GM21529 (cell line): ENCODE measurements at regions not wholly inside any gene's neighbourhood (a gene's known extent, or its start where the extent isn't known, plus 50 kb on each side); places are given as distances from the start of the nearest gene placed in this dataset.
"Not testable (repeated sequence)": the region's sequence is repeated elsewhere in the genome, so short reads cannot be mapped to it uniquely, and the experiment has no call there.

ENCODE experiments used
- ATAC-seq: cut with Tn5 transposase; IDR thresholded peaks from one replicate; pipeline ENCODE4 v1.9.1; 2021; ENCODE audit not compliant: unreplicated experiment

DNA sequence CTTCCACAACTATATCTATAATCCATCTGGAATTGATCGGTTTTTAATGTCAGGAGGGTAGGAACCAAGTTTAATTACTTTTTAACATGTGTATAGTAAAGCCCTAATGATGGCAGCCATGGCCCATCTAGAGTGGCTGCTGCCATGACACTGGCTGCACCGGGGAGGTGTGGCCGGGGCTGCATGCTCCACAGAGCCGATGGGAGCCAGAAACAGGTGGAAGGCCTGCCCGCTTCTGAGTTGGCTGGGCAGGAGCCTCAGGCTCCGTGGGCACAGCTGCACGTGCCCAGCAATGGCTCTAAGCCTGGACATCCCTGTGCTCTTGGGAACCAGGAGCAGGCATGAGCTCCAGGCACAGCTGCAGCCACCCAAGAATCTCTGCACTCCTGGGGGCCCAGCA is 73.0 kb downstream of the GBP6 start:
- ATAC-seq = no peak

DNA sequence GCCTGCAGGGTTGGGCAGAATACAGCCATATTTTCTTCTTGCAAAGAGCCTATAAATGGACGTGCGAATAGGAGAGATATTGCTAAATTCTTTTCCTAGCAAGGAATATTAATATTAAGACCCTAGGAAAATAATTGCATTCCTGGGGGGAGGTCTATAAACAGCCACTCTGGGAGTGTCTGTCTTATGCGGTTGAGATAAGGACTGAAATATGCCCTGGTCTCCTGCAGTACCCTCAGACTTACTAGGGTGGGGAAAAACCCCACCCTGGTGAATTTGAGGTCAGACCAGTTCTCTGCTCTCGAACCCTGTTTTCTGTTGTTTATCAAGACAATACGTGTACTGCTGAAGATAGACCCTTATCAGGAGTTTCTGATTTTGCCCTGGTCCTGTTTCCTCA is 74.4 kb downstream of the GBP6 start:
- ATAC-seq = not testable (repeated sequence)

DNA sequence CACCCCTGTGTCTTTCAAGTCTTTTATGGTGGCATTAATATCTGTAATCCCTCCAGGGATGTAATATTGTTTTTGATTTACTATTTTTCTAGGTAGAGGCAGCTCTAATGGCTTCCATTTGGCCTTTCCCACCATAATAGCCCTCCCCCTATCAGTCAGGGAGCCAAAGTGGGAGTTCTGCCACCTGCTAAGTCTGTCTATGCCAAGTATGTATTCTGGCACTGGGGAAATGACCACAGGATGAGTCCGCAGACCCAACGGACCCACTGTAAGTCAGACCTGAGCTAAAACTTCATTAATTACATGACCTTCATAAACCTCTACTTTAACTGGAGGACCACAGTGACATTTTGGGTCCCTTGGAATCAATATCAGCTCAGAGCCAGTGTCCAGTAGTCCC is 77.1 kb downstream of the GBP6 start:
- no peak for ATAC-seq

DNA sequence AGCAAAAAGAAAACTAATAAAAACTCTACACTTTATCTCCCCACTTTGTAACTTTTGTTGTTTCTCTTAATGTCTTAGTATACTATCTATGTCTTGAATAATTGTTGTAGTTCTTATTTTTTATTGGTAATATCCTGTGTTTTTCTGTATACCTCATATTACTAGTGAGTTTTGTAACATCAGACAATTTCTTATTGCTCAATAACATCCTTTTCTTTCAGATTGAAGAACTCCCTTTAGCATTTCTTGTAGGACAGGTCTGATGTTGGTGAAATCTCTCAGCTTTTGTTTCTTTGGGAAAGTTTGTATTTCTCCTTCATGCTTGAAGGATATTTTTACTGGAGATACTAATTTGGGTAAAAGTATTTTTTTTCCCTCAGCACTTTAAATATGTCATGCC is 79.8 kb upstream of the LRRC8B start:
- no peak for ATAC-seq

DNA sequence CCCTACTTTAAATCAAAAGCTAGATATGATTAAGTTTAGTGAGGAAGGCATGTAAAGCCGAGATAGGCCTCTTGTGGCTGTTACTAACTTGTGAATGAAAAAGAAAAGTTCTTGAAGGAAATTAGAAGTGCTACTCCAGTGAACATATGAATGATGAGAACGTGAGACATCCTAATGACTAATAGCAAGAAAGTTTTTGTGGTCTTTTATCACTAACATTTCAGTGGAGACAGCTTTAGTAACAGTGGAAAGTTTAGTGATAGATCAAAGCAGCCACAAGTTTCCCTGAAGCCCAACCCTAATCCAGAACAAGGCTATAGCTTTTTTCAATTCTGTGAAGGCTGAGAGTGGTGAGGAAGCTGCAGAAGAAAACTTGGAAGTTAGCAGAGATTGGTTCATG is 73.6 kb upstream of the LRRC8B start:
- peak; percentile 58 for ATAC-seq

DNA sequence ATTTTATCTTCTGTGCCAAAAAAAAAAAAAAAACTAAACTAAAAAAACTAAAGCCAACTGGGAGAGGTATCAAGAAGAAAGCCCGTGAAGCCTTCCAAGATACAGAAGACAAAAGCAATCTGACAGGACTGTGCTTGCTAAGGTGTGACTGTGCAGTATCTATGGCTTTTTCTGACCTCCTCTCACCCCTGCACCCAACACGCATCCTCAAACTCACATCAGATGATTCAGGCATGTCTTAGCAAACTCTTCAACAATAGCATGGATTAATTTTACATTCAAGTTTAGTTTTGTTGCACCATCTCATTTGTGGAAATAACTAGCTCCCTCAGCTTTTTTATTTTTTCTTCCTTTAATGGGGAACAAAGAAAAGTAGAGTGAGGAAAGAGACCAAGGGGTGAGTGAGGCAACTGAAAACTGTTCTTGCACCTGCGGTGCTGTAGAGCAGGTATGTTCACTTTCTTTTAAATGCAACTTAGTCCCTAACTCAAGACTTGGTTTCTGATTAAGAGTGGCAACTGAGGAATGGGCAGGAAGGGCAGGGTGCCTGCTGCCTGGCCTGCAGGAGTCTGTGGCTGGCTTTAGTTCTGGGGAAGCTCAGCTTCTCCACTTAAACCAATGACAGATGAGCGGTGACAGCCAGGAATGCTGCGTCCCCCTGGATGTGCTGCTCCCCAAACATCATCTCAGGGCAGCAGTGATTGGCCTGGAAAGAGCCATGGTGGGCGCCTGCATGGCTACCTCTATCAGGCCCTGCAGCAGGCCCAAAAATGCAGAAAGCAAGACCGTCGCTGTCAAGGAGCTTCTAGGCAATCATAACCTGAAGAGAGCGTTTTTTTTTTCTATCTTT is 71.3 kb upstream of the LRRC8B start:
- ATAC-seq = no peak

DNA sequence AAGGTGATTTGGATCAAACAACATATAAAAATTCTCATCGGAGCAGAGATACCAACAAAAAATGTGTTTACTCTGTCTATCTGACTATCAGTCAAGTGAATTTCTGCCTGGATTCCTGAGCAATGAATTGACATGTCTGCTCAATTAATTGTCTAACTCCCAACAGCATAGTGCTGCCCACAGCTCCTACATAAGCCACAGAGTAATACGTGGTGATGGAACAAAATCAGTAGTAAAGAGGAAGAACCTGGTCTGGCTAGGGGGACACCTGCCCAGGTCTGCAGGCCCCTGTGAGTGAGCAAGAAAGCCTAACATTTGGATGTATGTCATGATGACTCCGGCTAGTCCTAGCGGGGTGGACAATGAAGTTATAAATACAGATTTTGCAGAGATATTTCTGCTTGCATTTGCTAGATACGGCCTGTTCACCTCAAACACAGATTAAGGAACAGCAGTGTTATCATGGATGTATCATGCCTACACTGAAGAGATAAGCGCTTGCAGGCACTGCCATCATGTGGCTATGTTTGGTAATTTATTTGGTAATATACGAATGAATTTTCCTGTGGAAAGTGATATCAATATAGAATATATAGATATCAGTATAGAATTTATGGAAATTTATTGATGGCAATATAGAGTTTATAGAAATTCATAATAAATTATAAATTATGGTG is 69.6 kb upstream of the LRRC8B start:
- no peak for ATAC-seq

DNA sequence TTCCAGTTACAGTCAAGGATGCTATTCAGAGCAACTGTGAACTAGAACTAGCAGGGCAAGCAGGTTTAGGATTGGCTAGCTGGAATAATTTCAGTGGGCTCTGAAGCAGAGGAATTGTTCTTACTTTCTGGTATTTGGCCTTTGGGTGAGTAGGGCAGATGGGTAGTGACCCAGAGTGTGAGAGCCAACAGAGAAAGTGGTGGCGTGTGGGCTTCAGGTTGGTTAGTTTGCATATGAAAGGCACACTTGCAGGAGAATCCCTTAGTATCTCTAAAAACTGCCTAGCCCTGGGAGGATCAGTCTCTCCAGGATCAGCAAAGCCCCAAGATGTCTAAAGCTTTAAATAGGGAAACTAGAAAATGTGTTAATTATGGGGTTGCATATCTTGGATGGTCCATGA is 67.6 kb upstream of the LRRC8B start:
- no peak for ATAC-seq

DNA sequence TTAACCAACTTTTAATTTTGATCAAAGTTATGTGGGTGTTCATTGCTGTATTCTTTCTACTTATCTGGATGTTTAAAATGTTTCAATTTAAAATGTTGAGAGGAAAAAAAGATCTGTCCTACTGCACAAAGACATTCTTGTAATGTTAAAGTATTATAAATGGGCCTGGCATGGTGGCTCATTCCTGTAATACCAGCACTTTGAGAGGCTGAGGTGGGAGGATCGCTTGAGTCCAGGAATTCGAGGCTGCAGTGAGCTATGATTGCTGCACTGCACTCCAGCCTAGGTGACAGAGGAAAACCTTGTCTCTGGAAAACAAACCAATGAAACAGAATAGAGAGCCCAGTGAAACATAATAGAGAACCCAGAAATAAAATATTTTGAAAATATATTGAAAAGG is 65.5 kb upstream of the LRRC8B start:
- ATAC-seq = no peak

DNA sequence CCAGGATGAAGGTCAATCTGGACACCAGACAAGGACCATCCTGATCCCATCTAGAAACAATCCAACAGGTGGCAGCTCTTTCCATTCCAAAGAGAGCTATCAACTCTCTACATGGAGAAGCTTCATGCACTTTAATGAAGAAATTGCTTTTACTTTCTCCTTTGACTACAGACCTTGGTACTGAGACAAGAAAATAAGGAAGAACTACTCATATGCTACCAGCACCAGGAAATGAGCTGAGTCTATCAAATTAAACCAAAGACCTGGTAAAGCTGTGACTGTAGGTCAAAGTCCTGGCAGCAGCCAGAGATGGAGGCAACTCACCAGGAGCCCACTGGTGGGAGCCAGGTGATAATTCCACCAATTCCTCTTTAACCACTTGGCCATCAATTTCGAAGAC is 64.3 kb upstream of the LRRC8B start:
- no peak for ATAC-seq

DNA sequence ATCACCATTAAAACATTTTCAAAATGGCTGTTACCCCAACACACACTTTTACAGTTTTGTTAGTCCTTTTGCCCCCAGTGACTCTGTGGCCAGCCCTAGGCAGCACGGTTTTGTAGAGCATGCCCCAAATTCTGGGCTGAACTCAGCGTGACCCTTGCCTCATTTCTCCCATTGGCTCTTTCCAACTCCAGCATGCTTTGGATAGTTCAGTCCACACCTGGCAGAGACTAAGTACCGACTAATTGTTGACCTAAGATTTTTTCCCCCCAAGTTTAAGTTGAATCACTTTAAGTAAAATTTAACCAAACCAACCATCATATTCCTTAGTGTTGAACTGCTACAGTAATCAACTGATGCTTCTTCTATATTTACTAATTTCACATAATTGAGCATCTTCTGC is 62.4 kb upstream of the LRRC8B start:
- no peak for ATAC-seq

DNA sequence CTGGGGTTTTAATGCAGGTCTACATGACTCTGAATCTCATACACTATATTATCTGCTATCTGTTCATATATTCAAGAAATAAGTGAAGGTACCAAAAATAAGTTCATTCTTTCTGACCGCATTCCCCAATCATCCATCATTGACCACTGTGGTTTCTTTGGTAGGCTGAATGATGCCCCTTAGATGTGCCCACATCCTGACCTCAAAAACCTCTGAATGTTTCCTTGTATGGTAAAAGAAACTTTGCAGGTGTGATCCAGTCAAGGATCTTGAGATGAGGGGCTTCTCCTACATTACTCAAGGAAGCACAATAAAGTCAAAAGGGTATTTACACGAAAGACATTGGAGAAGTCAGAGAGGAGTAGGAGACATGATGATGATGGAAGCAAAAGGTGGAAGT is 60.6 kb upstream of the LRRC8B start:
- no peak for ATAC-seq

DNA sequence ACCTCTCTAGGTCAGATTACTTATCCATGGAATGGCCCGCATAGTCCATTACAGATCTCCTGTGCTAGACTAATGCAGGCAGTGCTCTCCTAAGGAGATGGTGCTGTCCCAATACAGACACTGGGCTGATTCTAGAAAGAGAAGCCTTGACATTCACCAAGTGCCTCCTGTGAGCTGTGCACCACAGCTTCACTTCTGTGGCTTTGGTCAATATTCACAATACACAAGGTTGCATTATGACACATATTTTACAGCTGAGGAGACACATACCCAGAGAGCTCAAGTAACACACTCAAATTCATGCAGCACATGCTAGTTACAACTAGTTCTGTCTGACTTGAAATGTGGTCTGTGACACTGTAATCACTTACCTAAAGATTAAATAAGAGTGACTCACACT is 59.4 kb upstream of the LRRC8B start:
- ATAC-seq = no peak

DNA sequence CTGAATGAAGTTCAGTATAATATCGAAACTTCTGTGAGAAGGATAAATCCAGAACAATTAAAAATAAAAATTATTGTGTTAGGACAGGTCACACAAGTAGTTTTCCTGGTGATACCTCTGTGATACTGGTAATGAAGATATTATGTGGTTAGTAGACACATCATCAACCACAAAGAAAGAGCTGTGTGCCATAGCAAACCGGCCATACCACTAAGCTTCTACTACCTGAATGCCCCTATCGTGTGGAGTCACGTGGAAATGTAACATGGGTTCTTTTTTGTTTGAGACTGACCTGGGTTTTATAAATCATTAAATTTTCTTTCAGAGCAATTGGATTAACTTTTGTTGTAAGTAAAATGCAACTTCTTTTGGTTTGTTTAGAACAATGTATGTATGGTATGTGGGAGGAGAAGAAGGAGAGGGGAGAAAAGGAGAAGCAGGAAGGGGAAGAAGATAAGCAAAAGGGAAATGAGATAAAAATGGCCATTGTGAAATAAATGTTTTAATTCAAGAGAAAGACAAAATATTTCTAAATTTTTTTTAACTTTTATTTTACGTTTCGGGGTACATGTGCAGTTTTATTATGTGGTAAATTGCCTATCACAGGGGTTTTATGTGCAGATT is 58.2 kb upstream of the LRRC8B start:
- ATAC-seq = no peak

DNA sequence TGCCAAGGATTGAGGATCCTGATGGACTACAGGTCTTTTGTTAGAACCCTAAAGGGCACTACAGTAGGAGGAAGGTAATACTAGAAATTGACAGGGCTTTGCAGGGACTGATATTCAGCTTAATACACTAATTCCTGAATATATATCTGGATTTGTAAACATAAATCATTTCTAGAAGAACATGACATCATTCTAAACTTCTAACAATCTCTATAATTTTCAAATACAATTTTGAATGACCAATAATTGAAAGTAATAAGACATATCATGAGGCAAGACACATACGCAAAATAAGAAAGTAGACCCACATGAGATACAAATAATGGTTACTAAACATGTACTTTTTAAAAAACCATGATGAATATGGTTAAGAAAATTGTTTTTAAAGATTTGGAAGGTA is 52.4 kb upstream of the LRRC8B start:
- no peak for ATAC-seq

DNA sequence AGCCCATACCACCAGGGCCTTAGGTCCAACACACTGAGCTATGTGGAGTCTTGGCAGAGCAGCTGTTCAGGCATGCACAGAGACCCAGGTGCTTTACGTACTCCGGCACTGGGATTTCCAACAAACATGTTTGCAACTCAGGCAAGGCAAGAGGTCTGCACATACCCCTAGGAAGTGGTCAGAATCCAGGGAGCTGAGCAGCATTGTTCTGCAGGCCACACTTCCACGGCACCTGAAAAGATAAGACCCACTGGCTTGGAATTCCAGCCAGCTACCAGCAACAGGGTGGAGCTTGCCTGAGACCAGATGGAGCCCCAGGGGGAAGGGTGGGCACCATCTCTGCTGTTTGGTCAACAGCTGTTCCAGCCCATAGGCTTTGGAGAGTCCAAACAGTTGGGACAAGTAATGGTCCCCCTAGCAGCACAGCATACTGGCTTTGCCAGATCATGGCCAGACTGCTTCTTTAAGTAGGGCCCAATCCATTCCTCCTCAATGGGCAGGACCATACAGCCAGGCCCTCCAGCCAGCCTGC is 51.7 kb upstream of the LRRC8B start:
- ATAC-seq = no peak
